ENCODE measurements at regions not wholly inside any gene's neighbourhood (a gene's known extent, or its start where the extent isn't known, plus 50 kb on each side); places are given as distances from the start of the nearest gene placed in this dataset.

GRCh38 chr22:42203609-42204008, 66.8 kb downstream of the TCF20 start:
- Histone ChIP-seq H3K4me1 (peaks cover 0 to 14% (median 0%) of the 10 kb centered on the region in 3 donors), H3K36me3 (peaks cover 0 to 53% (median 0%) of the 10 kb centered on the region in 3 donors), H3K27me3 (no peaks in the 10 kb centered on the region), H3K9me3 (no peaks in the 10 kb centered on the region), H3K4me3 (no peak overlapping the region), H3K27ac (no peak overlapping the region)
- no peak for DNase-seq
- 93 to 97% methylated on average over 2 of the region's 2 CpGs for WGBS, 2 donors
- intact Hi-C loops (cut with DNase I): no loop called here
- no peak for TF ChIP-seq CTCF (IDR thresholded peaks at IDR 0.05)
- TF ChIP-seq POLR2A (IDR thresholded peaks at IDR 0.05): no peak

GRCh38 chr22:42202669-42203068, 67.8 kb downstream of the TCF20 start:
- TF ChIP-seq CTCF (IDR thresholded peaks at IDR 0.05) (no peak), POLR2A (IDR thresholded peaks at IDR 0.05) (no peak)
- H3K4me3 ChIP-seq: no peak overlapping the region
- DNase-seq: no peak
- intact Hi-C loops (cut with DNase I): no loop called here
- peaks cover 0 to 9% (median 0%) of the 10 kb centered on the region in 3 donors for H3K4me1 ChIP-seq
- 69 to 77% methylated on average over 6 of the region's 6 CpGs for WGBS, 2 donors
- no peak overlapping the region for H3K27ac ChIP-seq
- peaks cover 0 to 44% (median 0%) of the 10 kb centered on the region in 3 donors for H3K36me3 ChIP-seq
- H3K9me3 ChIP-seq: no peaks in the 10 kb centered on the region
- H3K27me3 ChIP-seq: no peaks in the 10 kb centered on the region

GRCh38 chr22:42202048-42202447, 68.4 kb downstream of the TCF20 start:
- peaks cover 0 to 38% (median 0%) of the 10 kb centered on the region in 3 donors for H3K36me3 ChIP-seq
- TF ChIP-seq POLR2A (IDR thresholded peaks at IDR 0.05) (no peak), CTCF (IDR thresholded peaks at IDR 0.05) (no peak)
- no peak for DNase-seq
- WGBS, 2 donors: 70 to 71% methylated on average over 1 of the region's 1 CpG
- no peaks in the 10 kb centered on the region for H3K9me3 ChIP-seq
- H3K27ac ChIP-seq: no peak overlapping the region
- intact Hi-C loops (cut with DNase I): no loop called here
- no peak overlapping the region for H3K4me3 ChIP-seq
- no peaks in the 10 kb centered on the region for H3K27me3 ChIP-seq
- peaks cover 0 to 9% (median 0%) of the 10 kb centered on the region in 3 donors for H3K4me1 ChIP-seq

- WGBS, 2 donors: 92 to 97% methylated on average over 4 to 5 of the region's 5 CpGs
These were observed 68.4 kb upstream of the CYP2D6 start for GRCh38 chr22:42199025-42199424.

GRCh38 chr22:42198226-42198625, 67.6 kb upstream of the CYP2D6 start:
- H3K27me3 ChIP-seq: no peaks in the 10 kb centered on the region
- intact Hi-C loops (cut with DNase I): no loop called here
- peaks cover 4 to 46% (median 16%) of the 10 kb centered on the region in 3 donors for H3K4me1 ChIP-seq
- H3K27ac ChIP-seq: no peak overlapping the region
- 57% methylated on average over 3 of the region's 3 CpGs for WGBS, 2 donors
- no peaks in the 10 kb centered on the region for H3K9me3 ChIP-seq
- H3K4me3 ChIP-seq: no peak overlapping the region
- TF ChIP-seq POLR2A (IDR thresholded peaks at IDR 0.05) (no peak), CTCF (IDR thresholded peaks at IDR 0.05) (no peak)
- peaks cover 0 to 22% (median 0%) of the 10 kb centered on the region in 3 donors for H3K36me3 ChIP-seq
- no peak for DNase-seq

More at GRCh38 chr22:42199025-42199424, 68.4 kb upstream of the CYP2D6 start:
- Histone ChIP-seq H3K9me3 (no peaks in the 10 kb centered on the region), H3K27me3 (no peaks in the 10 kb centered on the region), H3K4me1 (peaks cover 4 to 38% (median 12%) of the 10 kb centered on the region in 3 donors), H3K4me3 (no peak overlapping the region), H3K27ac (no peak overlapping the region), H3K36me3 (peaks cover 0 to 22% (median 0%) of the 10 kb centered on the region in 3 donors)
- intact Hi-C loops (cut with DNase I): no loop called here
- DNase-seq: no peak
- no peak for TF ChIP-seq CTCF (IDR thresholded peaks at IDR 0.05)
- no peak for TF ChIP-seq POLR2A (IDR thresholded peaks at IDR 0.05)

Measured in esophagus squamous epithelium (tissue), 5 donors.